ENCODE measurements at regions not wholly inside any gene's neighbourhood (a gene's known extent, or its start where the extent isn't known, plus 50 kb on each side); places are given as distances from the start of the nearest gene placed in this dataset.

DNA sequence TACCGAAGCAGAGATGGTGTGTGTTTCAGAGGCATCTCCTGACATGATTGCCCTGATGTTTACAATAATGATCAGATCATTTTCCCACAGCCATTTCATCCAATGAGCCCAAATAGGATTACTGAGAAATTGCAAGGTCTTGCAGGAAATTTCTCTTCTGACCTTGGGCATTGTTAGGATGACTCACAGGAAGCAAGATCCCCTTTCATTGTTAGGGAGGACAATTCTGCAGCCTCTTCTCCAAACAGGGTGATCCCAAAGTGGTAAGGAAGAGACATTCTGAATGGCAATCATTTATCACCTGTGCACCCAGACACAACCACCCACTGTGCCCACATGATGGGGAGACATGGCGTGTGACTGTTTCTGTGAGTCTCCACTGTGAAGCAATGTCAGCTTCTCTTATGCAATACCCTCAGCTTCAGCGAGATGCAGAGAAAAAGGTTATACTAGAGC lies 306.7 kb upstream of the XYLT1 start:
- TF ChIP-seq EZH2 (optimal IDR thresholded peaks at IDR 0.05; ENCODE audit: low read depth, low read length) (no peak), CTCF (IDR thresholded peaks at IDR 0.05; ENCODE audit: low read length) (no peak), EZH2phosphoT487 (IDR thresholded peaks at IDR 0.05; ENCODE audit: low read length) (no peak)

Measured in MM.1S (cell line).